ENCODE measurements at regions not wholly inside any gene's neighbourhood (a gene's known extent, or its start where the extent isn't known, plus 50 kb on each side); places are given as distances from the start of the nearest gene placed in this dataset.

DNA sequence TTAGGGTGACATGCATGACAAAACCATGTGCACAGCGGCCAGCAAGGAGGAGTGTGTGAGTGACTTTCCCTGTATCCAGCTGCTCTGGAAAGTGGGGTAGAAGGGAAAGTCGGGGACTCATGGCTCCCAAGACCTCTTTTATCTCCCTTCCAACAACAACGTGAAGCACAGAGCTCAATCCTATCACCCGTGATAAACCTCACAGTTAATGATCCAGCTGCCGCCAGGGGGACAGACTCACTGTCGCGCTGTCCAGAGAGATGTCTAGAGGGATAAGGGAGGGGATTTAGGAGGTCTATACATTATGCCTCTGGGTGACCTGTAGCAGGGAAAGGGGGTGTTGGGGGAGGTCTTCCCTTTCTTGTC lies 84.0 kb upstream of the SMNDC1 start:
- TF ChIP-seq, protein P1, sequence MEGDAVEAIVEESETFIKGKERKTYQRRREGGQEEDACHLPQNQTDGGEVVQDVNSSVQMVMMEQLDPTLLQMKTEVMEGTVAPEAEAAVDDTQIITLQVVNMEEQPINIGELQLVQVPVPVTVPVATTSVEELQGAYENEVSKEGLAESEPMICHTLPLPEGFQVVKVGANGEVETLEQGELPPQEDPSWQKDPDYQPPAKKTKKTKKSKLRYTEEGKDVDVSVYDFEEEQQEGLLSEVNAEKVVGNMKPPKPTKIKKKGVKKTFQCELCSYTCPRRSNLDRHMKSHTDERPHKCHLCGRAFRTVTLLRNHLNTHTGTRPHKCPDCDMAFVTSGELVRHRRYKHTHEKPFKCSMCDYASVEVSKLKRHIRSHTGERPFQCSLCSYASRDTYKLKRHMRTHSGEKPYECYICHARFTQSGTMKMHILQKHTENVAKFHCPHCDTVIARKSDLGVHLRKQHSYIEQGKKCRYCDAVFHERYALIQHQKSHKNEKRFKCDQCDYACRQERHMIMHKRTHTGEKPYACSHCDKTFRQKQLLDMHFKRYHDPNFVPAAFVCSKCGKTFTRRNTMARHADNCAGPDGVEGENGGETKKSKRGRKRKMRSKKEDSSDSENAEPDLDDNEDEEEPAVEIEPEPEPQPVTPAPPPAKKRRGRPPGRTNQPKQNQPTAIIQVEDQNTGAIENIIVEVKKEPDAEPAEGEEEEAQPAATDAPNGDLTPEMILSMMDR (IDR thresholded peaks at IDR 0.05) = no peak
- no peak for TF ChIP-seq POLR2A (IDR thresholded peaks at IDR 0.05)
